GM12873 (cell line): ENCODE measurements at regions not wholly inside any gene's neighbourhood (a gene's known extent, or its start where the extent isn't known, plus 50 kb on each side); places are given as distances from the start of the nearest gene placed in this dataset.

ENCODE experiments used
- TF ChIP-seq, protein P1 (sequence below): IDR thresholded peaks from 2 replicates; pipeline ENCODE4 v1.5.1; 2012; ENCODE audit warnings: low read depth, mild to moderate bottlenecking, moderate library complexity, low read length, control low read depth; ENCODE audit not compliant: insufficient read depth; ENCODE audit errors: missing control alignments

DNA sequence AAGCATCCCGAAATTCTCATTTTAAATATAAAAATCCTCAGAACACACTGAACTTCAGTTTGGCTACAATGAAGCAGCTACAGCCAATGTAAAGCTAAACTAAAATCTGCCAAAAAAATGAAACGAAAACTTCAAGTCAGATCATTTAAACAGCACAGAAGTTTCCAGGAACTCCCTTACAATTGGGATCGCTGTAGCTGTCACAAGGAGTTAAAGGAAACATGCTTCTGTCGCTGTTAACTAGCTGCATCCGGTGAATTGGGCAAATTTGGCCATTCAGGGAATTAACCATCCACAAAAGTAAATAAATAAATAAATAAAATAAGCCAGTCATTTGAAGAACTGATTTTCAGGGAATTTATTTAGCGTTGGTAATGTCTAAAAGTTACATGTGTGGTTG lies 77.0 kb upstream of the PEG3 start:
- TF ChIP-seq, protein P1, sequence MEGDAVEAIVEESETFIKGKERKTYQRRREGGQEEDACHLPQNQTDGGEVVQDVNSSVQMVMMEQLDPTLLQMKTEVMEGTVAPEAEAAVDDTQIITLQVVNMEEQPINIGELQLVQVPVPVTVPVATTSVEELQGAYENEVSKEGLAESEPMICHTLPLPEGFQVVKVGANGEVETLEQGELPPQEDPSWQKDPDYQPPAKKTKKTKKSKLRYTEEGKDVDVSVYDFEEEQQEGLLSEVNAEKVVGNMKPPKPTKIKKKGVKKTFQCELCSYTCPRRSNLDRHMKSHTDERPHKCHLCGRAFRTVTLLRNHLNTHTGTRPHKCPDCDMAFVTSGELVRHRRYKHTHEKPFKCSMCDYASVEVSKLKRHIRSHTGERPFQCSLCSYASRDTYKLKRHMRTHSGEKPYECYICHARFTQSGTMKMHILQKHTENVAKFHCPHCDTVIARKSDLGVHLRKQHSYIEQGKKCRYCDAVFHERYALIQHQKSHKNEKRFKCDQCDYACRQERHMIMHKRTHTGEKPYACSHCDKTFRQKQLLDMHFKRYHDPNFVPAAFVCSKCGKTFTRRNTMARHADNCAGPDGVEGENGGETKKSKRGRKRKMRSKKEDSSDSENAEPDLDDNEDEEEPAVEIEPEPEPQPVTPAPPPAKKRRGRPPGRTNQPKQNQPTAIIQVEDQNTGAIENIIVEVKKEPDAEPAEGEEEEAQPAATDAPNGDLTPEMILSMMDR, result no peak

DNA sequence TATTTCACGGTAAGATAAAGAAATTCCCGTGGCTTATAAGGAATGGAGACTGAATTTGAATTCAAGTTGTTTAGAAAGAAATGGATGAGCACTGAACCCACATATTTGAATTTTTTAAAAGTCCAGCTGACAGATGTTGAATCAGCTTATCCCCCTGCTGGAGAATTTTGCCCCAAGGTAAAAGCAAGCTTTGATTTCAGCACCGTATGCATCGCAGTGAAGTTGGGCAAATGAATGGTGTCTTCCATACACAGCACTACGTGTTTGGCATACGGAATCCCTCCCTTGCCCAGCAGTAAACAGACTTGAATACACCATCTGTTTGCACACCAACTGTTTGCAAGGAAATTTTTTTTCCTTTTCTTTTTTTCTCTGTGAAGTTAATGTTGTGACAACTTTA lies 77.5 kb upstream of the PEG3 start:
- TF ChIP-seq, protein P1, result no peak

DNA sequence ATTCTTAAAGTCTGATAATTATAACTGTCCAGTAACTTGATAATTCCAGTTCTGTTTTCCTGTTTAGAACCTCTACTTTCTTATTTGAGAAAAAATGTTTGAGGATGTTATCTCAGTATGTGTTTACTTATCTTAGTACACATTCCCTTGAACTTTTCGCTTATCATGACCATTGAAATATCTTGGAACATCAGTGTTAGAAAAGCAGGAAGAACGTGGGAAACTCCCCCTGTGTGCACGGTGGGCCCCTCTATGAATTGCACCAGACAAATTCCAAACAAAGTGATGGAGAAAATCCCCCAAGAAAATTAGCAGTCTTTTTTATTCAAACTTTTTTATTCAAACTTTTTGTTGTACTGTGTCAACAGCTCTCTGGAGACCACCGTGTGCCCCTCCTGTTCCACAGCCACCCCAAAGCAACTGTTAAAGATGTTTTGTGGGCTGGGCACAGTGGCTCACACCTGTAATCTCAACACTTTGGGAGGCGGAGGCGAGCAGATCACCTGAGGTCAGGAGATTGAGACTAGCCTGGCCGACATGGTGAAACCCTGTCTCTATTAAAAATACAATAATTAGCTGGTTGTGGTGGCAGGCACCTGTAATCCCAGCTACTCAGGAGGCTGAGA lies 78.3 kb upstream of the PEG3 start:
- TF ChIP-seq, protein P1, result no peak

DNA sequence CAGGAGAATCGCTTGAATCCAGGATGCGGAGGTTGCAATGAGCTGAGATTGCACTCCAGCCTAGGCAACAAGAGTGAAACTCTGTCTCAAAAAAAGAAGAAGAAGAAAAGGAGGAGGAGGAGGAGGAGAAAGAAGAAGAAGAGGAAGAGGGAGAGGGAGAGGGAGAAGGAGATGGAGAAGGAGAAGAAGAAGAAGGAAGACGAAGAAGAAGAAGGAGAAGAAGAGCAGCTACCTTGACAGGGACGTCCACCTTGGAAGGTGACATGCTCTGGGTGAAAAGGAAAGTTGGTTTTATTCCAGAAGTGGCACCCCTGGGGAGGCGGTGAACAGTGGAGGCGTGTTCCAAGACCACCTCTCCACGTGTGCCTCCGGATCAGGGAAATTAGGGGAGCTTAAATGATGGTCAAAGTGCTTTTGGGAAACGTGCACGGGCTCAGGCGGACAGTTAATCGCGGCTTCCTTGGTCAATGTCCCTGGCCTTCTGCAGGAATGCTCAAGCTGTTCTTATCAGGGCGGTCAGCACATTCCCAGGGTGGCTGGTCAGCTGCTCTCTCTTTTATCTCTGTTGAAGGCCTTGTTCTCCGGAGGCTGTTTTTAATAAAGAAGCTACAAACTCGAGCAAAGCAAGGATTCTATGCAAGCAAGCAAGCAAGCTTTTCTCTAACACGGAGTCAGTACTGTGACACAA lies 78.9 kb upstream of the PEG3 start:
- TF ChIP-seq, protein P1, result no peak

DNA sequence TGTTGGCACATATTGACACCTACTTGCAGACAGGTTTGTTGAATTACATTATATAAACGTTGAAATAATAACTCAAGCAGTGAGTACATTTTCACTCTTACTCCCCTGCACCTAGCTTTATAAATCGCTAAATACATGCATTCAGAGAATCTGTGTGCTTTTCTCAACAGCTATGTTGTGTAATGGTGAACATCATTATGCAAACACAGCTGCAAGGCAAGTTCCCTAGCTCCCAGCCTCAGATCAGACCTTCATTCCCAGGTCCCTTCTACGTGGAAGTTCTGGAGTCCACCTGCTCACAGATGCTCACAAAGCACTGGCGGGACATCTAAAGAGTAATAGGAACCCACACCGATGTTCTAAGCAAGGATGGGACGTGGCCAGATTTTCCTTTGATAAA lies 86.8 kb upstream of the PEG3 start:
- TF ChIP-seq, protein P1, result no peak

DNA sequence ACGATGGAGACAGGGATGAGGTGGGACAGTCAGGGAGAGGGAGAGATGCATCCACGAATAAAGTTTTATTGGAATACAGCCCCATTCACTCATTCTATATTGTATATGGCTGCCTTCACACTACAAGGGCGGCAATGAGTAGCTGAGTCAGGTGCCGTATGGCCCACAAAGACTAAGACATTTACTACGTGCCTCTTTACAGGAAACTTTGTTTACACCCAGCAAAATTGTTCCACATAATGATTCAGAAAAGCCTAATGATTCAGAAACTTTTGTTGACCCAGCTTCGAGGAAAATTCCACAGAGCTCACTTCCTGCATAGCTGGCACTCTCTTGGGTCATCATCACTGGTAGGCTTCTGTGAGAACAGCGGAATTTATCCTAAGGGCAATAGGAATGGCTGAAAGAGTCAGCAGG lies 87.3 kb upstream of the PEG3 start:
- TF ChIP-seq, protein P1, result no peak

DNA sequence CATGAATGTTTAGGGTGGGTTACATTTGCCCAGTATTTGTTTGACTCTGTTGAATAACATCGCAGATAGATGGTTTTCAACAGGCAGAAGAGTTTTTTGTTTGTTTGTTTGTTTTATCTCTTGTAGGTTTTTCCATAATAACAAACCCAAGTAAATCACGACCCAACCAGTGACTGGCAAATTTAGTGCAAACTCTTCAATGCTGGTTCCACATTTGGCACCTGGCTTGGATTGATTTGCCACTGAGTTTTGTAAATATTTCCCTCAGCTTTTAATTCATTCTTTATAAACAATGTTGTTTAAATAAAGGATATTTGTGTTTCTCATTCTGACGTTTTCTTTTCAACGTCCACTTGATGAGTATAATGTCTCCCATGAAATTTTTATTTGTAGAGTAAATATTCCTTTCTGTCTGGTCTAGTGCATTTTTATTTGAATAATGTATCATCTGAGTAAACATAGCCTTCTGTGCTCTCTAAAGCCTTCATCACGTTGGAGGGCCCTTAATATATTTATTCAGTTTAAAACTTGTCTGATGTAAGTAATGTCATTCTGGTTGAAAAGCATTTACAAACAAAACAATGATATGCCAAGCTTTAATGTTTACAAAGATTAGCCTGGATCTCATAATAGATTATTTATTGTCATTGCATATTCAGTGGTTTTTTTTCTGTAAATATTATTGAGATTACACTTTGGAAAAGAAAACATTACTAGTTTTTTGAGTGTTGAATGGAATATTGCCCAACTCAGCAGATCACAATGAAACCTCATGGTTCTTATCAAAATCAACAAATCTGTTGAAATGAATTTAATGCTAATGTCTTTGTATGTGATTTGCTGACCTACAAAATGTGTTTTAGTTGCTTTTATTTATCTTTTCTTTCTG lies 90.4 kb upstream of the PEG3 start:
- TF ChIP-seq, protein P1, result no peak
